ENCODE measurements at regions not wholly inside any gene's neighbourhood (a gene's known extent, or its start where the extent isn't known, plus 50 kb on each side); places are given as distances from the start of the nearest gene placed in this dataset.

DNA sequence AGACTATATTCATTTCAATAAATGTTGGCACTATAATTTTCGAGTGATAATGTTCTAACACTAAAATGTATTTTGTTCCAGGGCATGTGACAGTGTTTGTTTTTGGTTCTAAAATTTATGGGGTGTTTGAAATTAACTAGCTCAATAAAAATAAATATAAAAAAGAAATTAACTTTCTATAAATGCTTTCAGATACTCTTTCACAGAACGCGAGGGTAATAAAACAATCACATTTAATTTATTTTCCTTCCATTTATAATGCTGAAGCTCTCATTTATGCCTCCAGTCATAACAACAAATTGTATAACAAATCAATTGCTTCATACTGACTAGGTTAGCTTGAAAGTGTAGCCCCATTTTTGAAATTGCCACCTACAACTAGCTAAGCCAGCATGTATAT lies 122.4 kb upstream of the GPM6A start:
- TF ChIP-seq, protein P1, sequence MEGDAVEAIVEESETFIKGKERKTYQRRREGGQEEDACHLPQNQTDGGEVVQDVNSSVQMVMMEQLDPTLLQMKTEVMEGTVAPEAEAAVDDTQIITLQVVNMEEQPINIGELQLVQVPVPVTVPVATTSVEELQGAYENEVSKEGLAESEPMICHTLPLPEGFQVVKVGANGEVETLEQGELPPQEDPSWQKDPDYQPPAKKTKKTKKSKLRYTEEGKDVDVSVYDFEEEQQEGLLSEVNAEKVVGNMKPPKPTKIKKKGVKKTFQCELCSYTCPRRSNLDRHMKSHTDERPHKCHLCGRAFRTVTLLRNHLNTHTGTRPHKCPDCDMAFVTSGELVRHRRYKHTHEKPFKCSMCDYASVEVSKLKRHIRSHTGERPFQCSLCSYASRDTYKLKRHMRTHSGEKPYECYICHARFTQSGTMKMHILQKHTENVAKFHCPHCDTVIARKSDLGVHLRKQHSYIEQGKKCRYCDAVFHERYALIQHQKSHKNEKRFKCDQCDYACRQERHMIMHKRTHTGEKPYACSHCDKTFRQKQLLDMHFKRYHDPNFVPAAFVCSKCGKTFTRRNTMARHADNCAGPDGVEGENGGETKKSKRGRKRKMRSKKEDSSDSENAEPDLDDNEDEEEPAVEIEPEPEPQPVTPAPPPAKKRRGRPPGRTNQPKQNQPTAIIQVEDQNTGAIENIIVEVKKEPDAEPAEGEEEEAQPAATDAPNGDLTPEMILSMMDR (conservative IDR thresholded peaks at IDR 0.05 in 1 of 2, IDR thresholded peaks at IDR 0.05 in 1 of 2; ENCODE audit: extremely low read depth in 1 of 2, insufficient read depth in 1 of 2, low read depth in 1 of 2, low read length in 2 of 2) = no peak
- TF ChIP-seq EZH2 (IDR thresholded peaks at IDR 0.05; ENCODE audit: borderline replicate concordance, low read length) = no peak

Data from mammary epithelial cell (primary cell).